Peyer's patch (tissue), 4 donors: ENCODE measurements at regions not wholly inside any gene's neighbourhood (a gene's known extent, or its start where the extent isn't known, plus 50 kb on each side); places are given as distances from the start of the nearest gene placed in this dataset.

Experiments used
- DNase-seq, 3 donors: peaks; one replicate each; pipeline ENCODE4 v3.0.0-alpha.2; 2017 to 2019
- H3K27ac ChIP-seq, 4 donors: fragments of 200-600 bp; sonication (generic); one replicate each; pipeline ENCODE4 v1.5.1; 2016 to 2019
- H3K27me3 ChIP-seq, 2 donors: fragments of 200-600 bp; sonication (generic); one replicate each; pipeline ENCODE4 v1.5.1; 2019
- H3K36me3 ChIP-seq, 3 donors: fragments of 200-600 bp; sonication (generic); one replicate each; pipeline ENCODE4 v1.5.1; 2016 to 2019
- H3K4me1 ChIP-seq, 4 donors: fragments of 200-600 bp; sonication (generic); one replicate each; pipeline ENCODE4 v1.5.1; 2016 to 2019
- H3K4me3 ChIP-seq, 4 donors: fragments of 200-600 bp; sonication (generic); 1 replicate in 3 of 4; 2 replicates in 1 of 4; pipeline ENCODE4 v1.5.1; 2016 to 2019; ENCODE audit warnings: mild to moderate bottlenecking in 1 of 4
- H3K9me3 ChIP-seq, 4 donors: fragments of 200-600 bp; sonication (generic); one replicate each; pipeline ENCODE4 v1.5.1; 2016 to 2019; ENCODE audit warnings: mild to moderate bottlenecking in 1 of 4
- CTCF ChIP-seq, 6 experiments: fragments of 450-650 bp in 4 of 6; fragments of 200-600 bp in 2 of 6; sonication (generic) in 1 of 6; IDR thresholded peaks; one replicate each; pipeline ENCODE4 v1.5.1; 2017 to 2019; ENCODE audit warnings: antibody characterized with exemption in 6 of 6, mild to moderate bottlenecking in 3 of 6, moderate library complexity in 1 of 6
- POLR2A ChIP-seq, 2 donors: fragments of 450-650 bp; IDR thresholded peaks; one replicate each; pipeline ENCODE4 v1.5.1; 2017; ENCODE audit warnings: antibody characterized with exemption in 2 of 2, mild to moderate bottlenecking in 2 of 2, moderate library complexity in 2 of 2

GRCh38 chr2:207223051-207223450 is 57.3 kb upstream of the KLF7 start:
- Histone ChIP-seq H3K27me3 (no peaks in the 10 kb centered on the region), H3K36me3 (no peaks in the 10 kb centered on the region), H3K4me3 (no peak overlapping the region), H3K27ac (no peak overlapping the region), H3K4me1 (no peaks in the 10 kb centered on the region), H3K9me3 (no peaks in the 10 kb centered on the region)
- no peak for TF ChIP-seq CTCF (IDR thresholded peaks at IDR 0.05)
- TF ChIP-seq POLR2A (IDR thresholded peaks at IDR 0.05): no peak
- DNase-seq: no peak

- H3K36me3 ChIP-seq: no peaks in the 10 kb centered on the region
- TF ChIP-seq CTCF (IDR thresholded peaks at IDR 0.05) (no peak), POLR2A (IDR thresholded peaks at IDR 0.05) (no peak)
- no peak overlapping the region for H3K27ac ChIP-seq
- no peaks in the 10 kb centered on the region for H3K27me3 ChIP-seq
- H3K9me3 ChIP-seq: no peaks in the 10 kb centered on the region
- H3K4me3 ChIP-seq: no peak overlapping the region
- no peak for DNase-seq
- H3K4me1 ChIP-seq: peaks cover 0 to 3% (median 0%) of the 10 kb centered on the region in 4 donors
These were observed 58.6 kb upstream of the KLF7 start for GRCh38 chr2:207224381-207224780.

- Histone ChIP-seq H3K36me3 (no peaks in the 10 kb centered on the region), H3K4me1 (peaks cover 0 to 3% (median 0%) of the 10 kb centered on the region in 4 donors), H3K4me3 (no peak overlapping the region), H3K9me3 (no peaks in the 10 kb centered on the region), H3K27ac (no peak overlapping the region), H3K27me3 (no peaks in the 10 kb centered on the region)
- TF ChIP-seq POLR2A (IDR thresholded peaks at IDR 0.05): no peak
- no peak for TF ChIP-seq CTCF (IDR thresholded peaks at IDR 0.05)
- no peak for DNase-seq
These were observed 59.2 kb upstream of the KLF7 start for GRCh38 chr2:207224791-207225482.

- no peak overlapping the region for H3K4me3 ChIP-seq
- no peak for DNase-seq
- no peaks in the 10 kb centered on the region for H3K36me3 ChIP-seq
- no peak overlapping the region for H3K27ac ChIP-seq
- H3K27me3 ChIP-seq: no peaks in the 10 kb centered on the region
- H3K9me3 ChIP-seq: no peaks in the 10 kb centered on the region
- peaks cover 0 to 3% (median 0%) of the 10 kb centered on the region in 4 donors for H3K4me1 ChIP-seq
- TF ChIP-seq POLR2A (IDR thresholded peaks at IDR 0.05): no peak
- no peak for TF ChIP-seq CTCF (IDR thresholded peaks at IDR 0.05)
These were observed 60.0 kb upstream of the KLF7 start for GRCh38 chr2:207225773-207226172.

- no peak for TF ChIP-seq POLR2A (IDR thresholded peaks at IDR 0.05)
- no peak for TF ChIP-seq CTCF (IDR thresholded peaks at IDR 0.05)
- Histone ChIP-seq H3K36me3 (no peaks in the 10 kb centered on the region), H3K9me3 (no peaks in the 10 kb centered on the region), H3K4me3 (no peak overlapping the region), H3K4me1 (peaks cover 0 to 3% (median 0%) of the 10 kb centered on the region in 4 donors), H3K27me3 (no peaks in the 10 kb centered on the region), H3K27ac (no peak overlapping the region)
- no peak for DNase-seq
These were observed 60.5 kb upstream of the KLF7 start for GRCh38 chr2:207226243-207226642.
